HEK293 (cell line): ENCODE measurements at regions not wholly inside any gene's neighbourhood (a gene's known extent, or its start where the extent isn't known, plus 50 kb on each side); places are given as distances from the start of the nearest gene placed in this dataset.

Source experiments
- CTCF ChIP-seq: fragments of 450-650 bp; formaldehyde crosslinking; IDR thresholded peaks from 2 replicates; pipeline ENCODE4 v1.5.1; 2016; ENCODE audit warnings: missing biosample characterization, missing genetic modification characterization
- KLF7 ChIP-seq: fragments of 450-650 bp; formaldehyde crosslinking; IDR thresholded peaks from 2 replicates; pipeline ENCODE4 v1.5.1; 2016; ENCODE audit warnings: missing biosample characterization, missing genetic modification characterization, borderline replicate concordance
- MEIS1 ChIP-seq: sonication (generic); formaldehyde crosslinking; IDR thresholded peaks from 2 replicates; pipeline ENCODE4 v1.8.1; 2022; ENCODE audit warnings: missing genetic modification reagents, mild to moderate bottlenecking, borderline replicate concordance
- SP3 ChIP-seq: fragments of 450-650 bp; formaldehyde crosslinking; IDR thresholded peaks from 2 replicates; pipeline ENCODE4 v1.5.1; 2016; ENCODE audit warnings: missing biosample characterization, missing genetic modification characterization
- ZNF19 ChIP-seq: fragments of 450-650 bp; formaldehyde crosslinking; IDR thresholded peaks from 2 replicates; pipeline ENCODE4; 2016; ENCODE audit warnings: missing biosample characterization, missing genetic modification characterization, low read depth

- TF ChIP-seq CTCF (peak; percentile 66), KLF7 (tag by site-specific recombination) (no peak), ZNF19 (tag by site-specific recombination) (no peak), MEIS1 (CRISPR knock-in tag) (no peak), SP3 (no peak)
These were observed 103.0 kb upstream of the VEPH1 start for GRCh38 chr3:157606011-157606851.
